ENCODE measurements at regions not wholly inside any gene's neighbourhood (a gene's known extent, or its start where the extent isn't known, plus 50 kb on each side); places are given as distances from the start of the nearest gene placed in this dataset.

GRCh38 chr20:53699085-53699674 lies 105.5 kb upstream of the ZNF217 start:
- no peak overlapping the region for H3K4me3 ChIP-seq (ENCODE audit: low read depth, low read length)
- TF ChIP-seq CTCF (conservative IDR thresholded peaks at IDR 0.05; ENCODE audit: low read depth, low read length), result no peak
- no peak for DNase-seq (ENCODE audit: low read depth)

DNA sequence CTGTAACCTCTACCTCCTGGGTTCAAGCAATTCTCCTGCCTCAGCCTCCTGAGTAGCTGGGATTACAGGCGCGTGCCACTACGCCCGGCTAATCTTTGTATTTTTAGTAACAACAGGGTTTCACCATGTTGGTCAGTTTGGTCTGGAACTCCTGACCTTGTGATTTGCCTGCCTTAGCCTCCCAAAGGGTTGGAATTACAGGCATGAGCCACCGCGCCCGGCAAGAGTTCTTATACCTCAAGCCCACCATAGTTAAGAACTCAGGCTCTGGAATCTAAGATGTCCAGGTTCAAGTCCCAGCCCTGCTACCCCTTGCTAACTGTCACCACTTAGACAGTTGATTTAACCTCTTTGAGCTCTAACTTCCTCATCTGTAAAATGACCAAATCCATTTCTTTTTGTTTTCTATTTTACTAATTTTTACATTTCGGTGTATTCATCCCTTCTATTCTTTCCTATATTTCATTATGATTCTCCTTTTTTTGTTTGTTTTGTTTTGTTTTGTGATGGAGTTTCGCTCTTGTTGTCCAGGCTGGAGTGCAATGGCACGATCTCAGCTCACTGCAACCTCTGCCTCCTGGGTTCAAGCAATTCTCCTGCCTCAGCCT lies 104.8 kb upstream of the ZNF217 start:
- DNase-seq (ENCODE audit: low read depth), result no peak
- TF ChIP-seq CTCF (conservative IDR thresholded peaks at IDR 0.05; ENCODE audit: low read depth, low read length), result no peak
- H3K4me3 ChIP-seq (ENCODE audit: low read depth, low read length), result no peak overlapping the region

GRCh38 chr20:53695797-53696527 lies 102.3 kb upstream of the ZNF217 start:
- H3K4me3 ChIP-seq (ENCODE audit: low read depth, low read length), result no peak overlapping the region
- no peak for DNase-seq (ENCODE audit: low read depth)
- no peak for TF ChIP-seq CTCF (conservative IDR thresholded peaks at IDR 0.05; ENCODE audit: low read depth, low read length)

DNA sequence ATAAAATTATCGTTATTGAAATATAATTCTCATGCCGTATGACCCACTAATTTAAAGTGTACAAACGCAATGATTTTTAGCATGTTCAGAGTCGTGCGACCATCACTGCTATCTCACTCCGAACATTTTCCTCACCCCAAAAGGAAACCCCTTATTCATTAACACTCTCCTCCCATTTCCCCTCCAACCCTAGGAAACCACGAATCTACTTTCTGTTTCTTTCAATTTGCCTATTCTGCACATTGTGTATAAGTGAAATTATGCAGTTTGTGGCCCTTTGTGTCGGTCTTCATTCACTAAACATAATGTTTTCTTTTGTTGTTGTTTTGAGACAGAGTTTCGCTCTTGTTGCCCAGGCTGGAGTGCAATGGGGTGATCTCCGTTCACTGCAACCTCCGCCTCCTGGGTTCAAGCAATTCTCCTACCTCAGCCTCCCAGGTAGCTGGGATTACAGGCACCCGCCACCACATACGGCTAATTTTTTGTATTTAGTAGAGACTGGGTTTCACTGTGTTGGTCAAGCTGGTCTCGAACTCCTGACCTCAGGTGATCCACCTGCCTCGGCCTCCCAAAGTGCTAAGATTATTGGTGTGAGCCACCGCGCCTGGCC lies 99.7 kb upstream of the ZNF217 start:
- no peak overlapping the region for H3K4me3 ChIP-seq (ENCODE audit: low read depth, low read length)
- no peak for TF ChIP-seq CTCF (conservative IDR thresholded peaks at IDR 0.05; ENCODE audit: low read depth, low read length)
- no peak for DNase-seq (ENCODE audit: low read depth)

- no peak for TF ChIP-seq CTCF (conservative IDR thresholded peaks at IDR 0.05; ENCODE audit: low read depth, low read length)
- DNase-seq (ENCODE audit: low read depth), result no peak
- no peak overlapping the region for H3K4me3 ChIP-seq (ENCODE audit: low read depth, low read length)
Observed at GRCh38 chr20:53692465-53693067, 98.9 kb upstream of the ZNF217 start.

DNA sequence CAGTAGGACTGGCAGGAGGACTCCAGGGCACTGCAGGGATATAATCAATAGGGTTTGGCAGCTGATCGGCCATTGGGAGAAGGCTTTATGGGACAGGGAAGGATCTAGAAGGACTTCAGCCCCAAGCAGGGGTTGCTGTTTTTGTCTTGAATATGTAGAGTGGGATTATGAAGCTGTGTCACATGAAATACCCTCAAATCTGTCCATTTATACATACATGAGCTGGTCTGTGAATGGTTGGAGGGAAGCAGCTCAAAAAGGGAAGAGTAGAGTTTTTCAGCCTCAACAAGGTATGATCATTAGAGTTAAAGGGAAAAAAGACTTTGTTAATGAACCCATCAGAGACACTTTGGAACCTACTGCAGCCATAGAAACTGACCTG lies 98.2 kb upstream of the ZNF217 start:
- no peak for DNase-seq (ENCODE audit: low read depth)
- TF ChIP-seq CTCF (conservative IDR thresholded peaks at IDR 0.05; ENCODE audit: low read depth, low read length), result no peak
- no peak overlapping the region for H3K4me3 ChIP-seq (ENCODE audit: low read depth, low read length)

Measured in choroid plexus epithelial cell (primary cell).